ENCODE measurements at regions not wholly inside any gene's neighbourhood (a gene's known extent, or its start where the extent isn't known, plus 50 kb on each side); places are given as distances from the start of the nearest gene placed in this dataset.

GRCh38 chr18:73414069-73414468, 546.3 kb upstream of the NETO1 start:
- Histone ChIP-seq H2AK5ac (ENCODE audit: low read length, severe bottlenecking) (no peak overlapping the region), H3K4me1 (ENCODE audit: control insufficient read depth, insufficient read depth, low read depth, low read length) (no peaks in the 10 kb centered on the region), H4K8ac (ENCODE audit: low read length) (no peak overlapping the region), H3K18ac (ENCODE audit: low read depth in 1 of 2, low read length in 2 of 2) (no peak overlapping the region), H2BK15ac (ENCODE audit: low read depth, poor library complexity, severe bottlenecking) (no peak overlapping the region), H4K91ac (ENCODE audit: low read length) (no peak overlapping the region), H2BK12ac (ENCODE audit: low read length in 2 of 2) (no peak overlapping the region), H3K9me3 (ENCODE audit: control insufficient read depth, low read length) (peaks cover 12% of the 10 kb centered on the region), H2AFZ (ENCODE audit: low read depth, low read length) (no peak overlapping the region), H3K23ac (ENCODE audit: low read length in 2 of 2) (no peak overlapping the region), H2BK120ac (ENCODE audit: low read depth, low read length) (no peak overlapping the region), H3K27me3 (ENCODE audit: control insufficient read depth in 1 of 2, insufficient read depth in 1 of 2, low read length in 2 of 2) (no peaks in the 10 kb centered on the region), H3K27ac (ENCODE audit: low read length, poor library complexity, severe bottlenecking) (no peak overlapping the region), H3K4ac (ENCODE audit: low read depth in 1 of 2, low read length in 2 of 2) (no peak overlapping the region), H3K4me2 (ENCODE audit: low read length, poor library complexity, severe bottlenecking) (no peak overlapping the region), H3K4me3 (ENCODE audit: insufficient read depth in 1 of 2, low read depth in 1 of 2, low read length in 2 of 2) (no peak overlapping the region), H3K14ac (ENCODE audit: low read length in 2 of 2) (no peak overlapping the region), H3K79me1 (replicated peaks; ENCODE audit: low read length, poor library complexity, severe bottlenecking) (no peaks in the 10 kb centered on the region), H2BK5ac (ENCODE audit: low read depth, low read length, poor library complexity, severe bottlenecking) (no peak overlapping the region), H3K36me3 (ENCODE audit: control insufficient read depth in 1 of 2, insufficient read depth in 2 of 2, low read depth in 1 of 2, low read length in 2 of 2) (no peaks in the 10 kb centered on the region), H3K9ac (ENCODE audit: low read length) (no peak overlapping the region)
- WGBS, result no CpG with 5 or more reads among the region's 1 CpG
- no peak for DNase-seq

- Histone ChIP-seq H3K27ac (ENCODE audit: low read length, poor library complexity, severe bottlenecking) (no peak overlapping the region), H2BK120ac (ENCODE audit: low read depth, low read length) (no peak overlapping the region), H2AK5ac (ENCODE audit: low read length, severe bottlenecking) (no peak overlapping the region), H2BK15ac (ENCODE audit: low read depth, poor library complexity, severe bottlenecking) (no peak overlapping the region), H3K36me3 (ENCODE audit: control insufficient read depth in 1 of 2, insufficient read depth in 2 of 2, low read depth in 1 of 2, low read length in 2 of 2) (no peaks in the 10 kb centered on the region), H3K9me3 (ENCODE audit: control insufficient read depth, low read length) (no peaks in the 10 kb centered on the region), H3K4me1 (ENCODE audit: control insufficient read depth, insufficient read depth, low read depth, low read length) (peaks cover 2% of the 10 kb centered on the region), H3K14ac (ENCODE audit: low read length in 2 of 2) (no peak overlapping the region), H3K4me2 (ENCODE audit: low read length, poor library complexity, severe bottlenecking) (no peak overlapping the region), H3K27me3 (ENCODE audit: control insufficient read depth in 1 of 2, insufficient read depth in 1 of 2, low read length in 2 of 2) (no peaks in the 10 kb centered on the region), H3K23ac (ENCODE audit: low read length in 2 of 2) (no peak overlapping the region), H2BK5ac (ENCODE audit: low read depth, low read length, poor library complexity, severe bottlenecking) (no peak overlapping the region), H3K9ac (ENCODE audit: low read length) (no peak overlapping the region), H2BK12ac (ENCODE audit: low read length in 2 of 2) (no peak overlapping the region), H4K91ac (ENCODE audit: low read length) (no peak overlapping the region), H2AFZ (ENCODE audit: low read depth, low read length) (no peak overlapping the region), H3K18ac (ENCODE audit: low read depth in 1 of 2, low read length in 2 of 2) (no peak overlapping the region), H3K4me3 (ENCODE audit: insufficient read depth in 1 of 2, low read depth in 1 of 2, low read length in 2 of 2) (no peak overlapping the region), H3K79me1 (replicated peaks; ENCODE audit: low read length, poor library complexity, severe bottlenecking) (no peaks in the 10 kb centered on the region), H4K8ac (ENCODE audit: low read length) (no peak overlapping the region), H3K4ac (ENCODE audit: low read depth in 1 of 2, low read length in 2 of 2) (no peak overlapping the region)
- DNase-seq, result peak; percentile 5
- no CpG with 5 or more reads among the region's 4 CpGs for WGBS
Observed at GRCh38 chr18:73409242-73409641, 541.5 kb upstream of the NETO1 start.

- peaks cover 2% of the 10 kb centered on the region for H3K4me1 ChIP-seq (ENCODE audit: control insufficient read depth, insufficient read depth, low read depth, low read length)
- H3K23ac ChIP-seq (ENCODE audit: low read length in 2 of 2), result no peak overlapping the region
- no peak overlapping the region for H3K14ac ChIP-seq (ENCODE audit: low read length in 2 of 2)
- H3K79me1 ChIP-seq (replicated peaks; ENCODE audit: low read length, poor library complexity, severe bottlenecking), result no peaks in the 10 kb centered on the region
- 30% methylated on average over 3 of the region's 5 CpGs for WGBS
- H3K18ac ChIP-seq (ENCODE audit: low read depth in 1 of 2, low read length in 2 of 2), result no peak overlapping the region
- H2BK15ac ChIP-seq (ENCODE audit: low read depth, poor library complexity, severe bottlenecking), result no peak overlapping the region
- H3K36me3 ChIP-seq (ENCODE audit: control insufficient read depth in 1 of 2, insufficient read depth in 2 of 2, low read depth in 1 of 2, low read length in 2 of 2), result no peaks in the 10 kb centered on the region
- H3K9ac ChIP-seq (ENCODE audit: low read length), result no peak overlapping the region
- H4K91ac ChIP-seq (ENCODE audit: low read length), result no peak overlapping the region
- no peak overlapping the region for H2BK12ac ChIP-seq (ENCODE audit: low read length in 2 of 2)
- no peak overlapping the region for H3K27ac ChIP-seq (ENCODE audit: low read length, poor library complexity, severe bottlenecking)
- no peaks in the 10 kb centered on the region for H3K27me3 ChIP-seq (ENCODE audit: control insufficient read depth in 1 of 2, insufficient read depth in 1 of 2, low read length in 2 of 2)
- H2AFZ ChIP-seq (ENCODE audit: low read depth, low read length), result no peak overlapping the region
- H3K4ac ChIP-seq (ENCODE audit: low read depth in 1 of 2, low read length in 2 of 2), result no peak overlapping the region
- H3K9me3 ChIP-seq (ENCODE audit: control insufficient read depth, low read length), result peaks cover 5% of the 10 kb centered on the region
- DNase-seq, result peak; percentile 39
- no peak overlapping the region for H4K8ac ChIP-seq (ENCODE audit: low read length)
- no peak overlapping the region for H3K4me3 ChIP-seq (ENCODE audit: insufficient read depth in 1 of 2, low read depth in 1 of 2, low read length in 2 of 2)
- no peak overlapping the region for H2BK5ac ChIP-seq (ENCODE audit: low read depth, low read length, poor library complexity, severe bottlenecking)
- no peak overlapping the region for H2BK120ac ChIP-seq (ENCODE audit: low read depth, low read length)
- no peak overlapping the region for H3K4me2 ChIP-seq (ENCODE audit: low read length, poor library complexity, severe bottlenecking)
- no peak overlapping the region for H2AK5ac ChIP-seq (ENCODE audit: low read length, severe bottlenecking)
Observed at GRCh38 chr18:73408469-73408868, 540.7 kb upstream of the NETO1 start.

GRCh38 chr18:73407506-73407905, 539.7 kb upstream of the NETO1 start:
- H2BK120ac ChIP-seq (ENCODE audit: low read depth, low read length), result no peak overlapping the region
- no peak overlapping the region for H2BK5ac ChIP-seq (ENCODE audit: low read depth, low read length, poor library complexity, severe bottlenecking)
- peaks cover 2% of the 10 kb centered on the region for H3K4me1 ChIP-seq (ENCODE audit: control insufficient read depth, insufficient read depth, low read depth, low read length)
- H3K9ac ChIP-seq (ENCODE audit: low read length), result no peak overlapping the region
- H3K79me1 ChIP-seq (replicated peaks; ENCODE audit: low read length, poor library complexity, severe bottlenecking), result no peaks in the 10 kb centered on the region
- no peak overlapping the region for H3K4me2 ChIP-seq (ENCODE audit: low read length, poor library complexity, severe bottlenecking)
- WGBS, result 33% methylated on average over 1 of the region's 1 CpG
- no peak overlapping the region for H4K91ac ChIP-seq (ENCODE audit: low read length)
- no peak overlapping the region for H3K4ac ChIP-seq (ENCODE audit: low read depth in 1 of 2, low read length in 2 of 2)
- no peak overlapping the region for H2AK5ac ChIP-seq (ENCODE audit: low read length, severe bottlenecking)
- H4K8ac ChIP-seq (ENCODE audit: low read length), result no peak overlapping the region
- H3K27me3 ChIP-seq (ENCODE audit: control insufficient read depth in 1 of 2, insufficient read depth in 1 of 2, low read length in 2 of 2), result no peaks in the 10 kb centered on the region
- no peak overlapping the region for H2BK12ac ChIP-seq (ENCODE audit: low read length in 2 of 2)
- no peak overlapping the region for H3K27ac ChIP-seq (ENCODE audit: low read length, poor library complexity, severe bottlenecking)
- no peak overlapping the region for H3K18ac ChIP-seq (ENCODE audit: low read depth in 1 of 2, low read length in 2 of 2)
- peaks cover 5% of the 10 kb centered on the region for H3K9me3 ChIP-seq (ENCODE audit: control insufficient read depth, low read length)
- peak; percentile 43 for DNase-seq
- H3K14ac ChIP-seq (ENCODE audit: low read length in 2 of 2), result no peak overlapping the region
- no peak overlapping the region for H3K4me3 ChIP-seq (ENCODE audit: insufficient read depth in 1 of 2, low read depth in 1 of 2, low read length in 2 of 2)
- no peak overlapping the region for H2AFZ ChIP-seq (ENCODE audit: low read depth, low read length)
- H2BK15ac ChIP-seq (ENCODE audit: low read depth, poor library complexity, severe bottlenecking), result no peak overlapping the region
- no peak overlapping the region for H3K23ac ChIP-seq (ENCODE audit: low read length in 2 of 2)
- no peaks in the 10 kb centered on the region for H3K36me3 ChIP-seq (ENCODE audit: control insufficient read depth in 1 of 2, insufficient read depth in 2 of 2, low read depth in 1 of 2, low read length in 2 of 2)
